HCT116 (cell line): ENCODE measurements at regions not wholly inside any gene's neighbourhood (a gene's known extent, or its start where the extent isn't known, plus 50 kb on each side); places are given as distances from the start of the nearest gene placed in this dataset.

ENCODE experiments used
- ATAC-seq: fragments of 200-7000 bp; cut with Tn5 transposase; 2 replicates; pipeline ENCODE4 v1.9.1; 2020; ENCODE audit warnings: mild to moderate bottlenecking, moderate library complexity
- BruUV-seq: library from RNA; stranded (reverse); fragments of 400-500 nt; replicated peaks from 2 replicates; lab custom pipeline; 2021; lab: Mats Ljungman, UMichigan
- CTCF ChIA-PET: fragments of 300-600 bp; sonication (Branson Sonifier 250); formaldehyde crosslinking; loops from one replicate; lab custom pipeline; 2021; ENCODE audit warnings: antibody characterized with exemption; lab: Charles Lee
- POLR2A ChIA-PET: fragments of 300-600, 350-600 bp; sonication (Branson Sonifier 250); formaldehyde crosslinking; loops from one replicate; lab custom pipeline; 2021; ENCODE audit warnings: antibody characterized with exemption; lab: Charles Lee
- RAD21 ChIA-PET, 2 experiments: fragments of 300-600 bp; sonication (Branson Sonifier 250); formaldehyde crosslinking; loops; one replicate each; lab custom pipeline; 2023; ENCODE audit warnings: low total read pairs in 2 of 2; ENCODE audit not compliant: uncharacterized antibody in 2 of 2, unreplicated experiment in 2 of 2, low non-redundant PET in 1 of 2; lab: Charles Lee
- DNase-seq: peaks from one replicate; pipeline ENCODE4 v3.0.0-alpha.2; 2010; ENCODE audit warnings: low read depth, low spot score
- H2AFZ ChIP-seq: fragments of 200-600 bp; shearing (Covaris generic), sonication (generic); 2 replicates; pipeline ENCODE4 v1.6.1; 2017; ENCODE audit warnings: low read depth, mixed run types, mixed read lengths, antibody characterized with exemption, low read length; ENCODE audit not compliant: poor library complexity, severe bottlenecking
- H3K27ac ChIP-seq: 2 replicates; pipeline ENCODE4 v1.5.1; 2012; ENCODE audit warnings: low read depth, low read length
- H3K27me3 ChIP-seq: fragments of 200-600 bp; sonication (generic); 2 replicates; pipeline ENCODE4 v1.6.1; 2016; ENCODE audit warnings: mixed run types, low read length, mixed read lengths; ENCODE audit not compliant: insufficient read depth
- H3K36me3 ChIP-seq, 2 experiments: fragments of 200-500 bp in 1 of 2; fragments of 200-600 bp in 1 of 2; sonication (Bioruptor generic) in 1 of 2; sonication (generic) in 1 of 2; 2 replicates each; pipeline versions ENCODE4 v1.5.1 to v1.6.1; 2014 to 2016; ENCODE audit warnings: low read length in 2 of 2, inconsistent platforms in 1 of 2, mixed read lengths in 1 of 2, mixed run types in 1 of 2; ENCODE audit not compliant: insufficient read depth in 2 of 2, control insufficient read depth in 1 of 2
- H3K4me1 ChIP-seq, 2 experiments: fragments of 200-600 bp in 1 of 2; sonication (generic) in 1 of 2; 2 replicates each; pipeline versions ENCODE4 v1.5.1 to v1.6.1; 2012 to 2017; ENCODE audit warnings: low read length in 2 of 2, inconsistent platforms in 1 of 2, mild to moderate bottlenecking in 1 of 2, mixed read lengths in 1 of 2, mixed run types in 1 of 2, moderate library complexity in 1 of 2; ENCODE audit not compliant: insufficient read depth in 2 of 2, control insufficient read depth in 1 of 2
- H3K4me2 ChIP-seq: fragments of 200-600 bp; sonication (generic); 2 replicates; pipeline ENCODE4 v1.6.1; 2017; ENCODE audit warnings: mixed run types, low read length, mixed read lengths
- H3K4me3 ChIP-seq, 2 experiments: fragments of 200-600 bp in 1 of 2; sonication (generic) in 1 of 2; replicated peaks in 1 of 2; 2 replicates each; pipeline ENCODE4 v1.5.1; 2011 to 2016; ENCODE audit warnings: low read length in 2 of 2, control low read depth in 1 of 2, low read depth in 1 of 2, mild to moderate bottlenecking in 1 of 2, mixed read lengths in 1 of 2, mixed run types in 1 of 2
- H3K79me2 ChIP-seq: fragments of 200-600 bp; sonication (generic); 2 replicates; pipeline ENCODE4 v1.6.1; 2017; ENCODE audit warnings: mild to moderate bottlenecking, mixed run types, low read length, moderate library complexity, mixed read lengths; ENCODE audit not compliant: insufficient read depth
- H3K9ac ChIP-seq: fragments of 200-600 bp; sonication (generic); 2 replicates; pipeline ENCODE4 v1.6.1; 2016; ENCODE audit warnings: low read length, mixed read lengths
- H3K9me2 ChIP-seq: fragments of 200-600 bp; sonication (generic), shearing (Covaris generic); 2 replicates; pipeline ENCODE4 v1.6.1; 2017; ENCODE audit warnings: mixed run types, mild to moderate bottlenecking, moderate library complexity; ENCODE audit not compliant: insufficient read depth
- H3K9me3 ChIP-seq, 2 experiments: fragments of 200-500 bp in 1 of 2; fragments of 200-600 bp in 1 of 2; sonication (Bioruptor generic) in 1 of 2; sonication (generic) in 1 of 2; 2 replicates each; pipeline ENCODE4 v1.6.1; 2014 to 2017; ENCODE audit warnings: low read length in 2 of 2, mixed read lengths in 2 of 2, inconsistent platforms in 1 of 2, low read depth in 1 of 2, mild to moderate bottlenecking in 1 of 2, mixed run types in 1 of 2, moderate library complexity in 1 of 2; ENCODE audit not compliant: control insufficient read depth in 1 of 2, insufficient read depth in 1 of 2
- H4K20me1 ChIP-seq: fragments of 200-600 bp; sonication (generic), shearing (Covaris generic); 2 replicates; pipeline ENCODE4 v1.6.1; 2017; ENCODE audit warnings: mixed run types, mild to moderate bottlenecking, moderate library complexity; ENCODE audit not compliant: insufficient read depth
- ATF3 ChIP-seq: IDR thresholded peaks from 2 replicates; pipeline ENCODE4 v1.6.1; 2012
- CEBPB ChIP-seq: IDR thresholded peaks from 2 replicates; pipeline ENCODE4 v1.6.1; 2012; ENCODE audit warnings: low read depth
- ELF1 ChIP-seq: IDR thresholded peaks from 2 replicates; pipeline ENCODE4 v1.6.1; 2012; ENCODE audit warnings: low read depth, borderline replicate concordance
- EZH2 ChIP-seq: fragments of 200-600 bp; sonication (generic); IDR thresholded peaks from 2 replicates; pipeline ENCODE4 v1.6.1; 2017; ENCODE audit warnings: antibody characterized with exemption, mixed run types
- EZH2phosphoT487 ChIP-seq: fragments of 200-600 bp; IDR thresholded peaks from 2 replicates; pipeline ENCODE4 v1.6.1; 2018; ENCODE audit warnings: antibody characterized with exemption, borderline replicate concordance
- FOSL1 ChIP-seq: IDR thresholded peaks from 2 replicates; pipeline ENCODE4 v1.6.1; 2012; ENCODE audit warnings: low read depth
- JUND ChIP-seq: IDR thresholded peaks from 2 replicates; pipeline ENCODE4 v1.6.1; 2012
- REST ChIP-seq: IDR thresholded peaks from 2 replicates; pipeline ENCODE4 v1.6.1; 2012; ENCODE audit warnings: low read depth
- SIN3A ChIP-seq: IDR thresholded peaks from 2 replicates; pipeline ENCODE4 v1.6.1; 2012; ENCODE audit warnings: low read depth
- YY1 ChIP-seq: IDR thresholded peaks from 2 replicates; pipeline ENCODE4 v1.6.1; 2011; ENCODE audit warnings: low read length, low read depth, moderate library complexity, mild to moderate bottlenecking; ENCODE audit not compliant: insufficient replicate concordance; ENCODE audit errors: extremely low read depth
- ZBTB33 ChIP-seq: IDR thresholded peaks from 2 replicates; pipeline ENCODE4 v1.6.1; 2011; ENCODE audit warnings: mild to moderate bottlenecking, low read length, moderate library complexity; ENCODE audit not compliant: insufficient replicate concordance; ENCODE audit errors: extremely low read depth
- ZFX ChIP-seq: fragments of 450-650 bp; IDR thresholded peaks from 2 replicates; pipeline ENCODE4 v1.6.1; 2017
- ZNF274 ChIP-seq: fragments of 200-500 bp; sonication (Bioruptor generic); IDR thresholded peaks from 2 replicates; pipeline ENCODE4 v1.6.1; 2014; ENCODE audit warnings: mild to moderate bottlenecking, low read depth, low read length, inconsistent platforms
- intact Hi-C: fragments of 100-400 bp; cut with micrococcal nuclease; formaldehyde crosslinking; loops from 2 replicates; pipeline ENCODE4 v1.10.0; 2022

- RAD21 ChIA-PET, result no interaction called here
- BruUV-seq, result no TSS peak
- H3K27ac ChIP-seq, result no peak overlapping the region
Measured at GRCh38 chr3:107100137-107100536, 277.1 kb upstream of the CCDC54 start.

More at GRCh38 chr3:107100137-107100536, 277.1 kb upstream of the CCDC54 start:
- no peak overlapping the region for H2AFZ ChIP-seq
- no peaks in the 10 kb centered on the region for H3K27me3 ChIP-seq
- H3K4me3 ChIP-seq, result no peak overlapping the region
- H3K9me3 ChIP-seq, result no peaks in the 10 kb centered on the region
- intact Hi-C loops, result no loop called here
- no peaks in the 10 kb centered on the region for H3K9me2 ChIP-seq
- no peak overlapping the region for H3K4me2 ChIP-seq
- CTCF ChIA-PET, result interaction anchor here (1.3 kb wide), 1 partner anchor 18 kb away, joined by 3 read pairs; no protein-coding TSS in a partner anchor
- H3K9ac ChIP-seq, result no peak overlapping the region
- H3K4me1 ChIP-seq, result no peaks in the 10 kb centered on the region
- no peaks in the 10 kb centered on the region for H3K79me2 ChIP-seq
- H3K36me3 ChIP-seq, result no peaks in the 10 kb centered on the region
- TF ChIP-seq ZFX (no peak), ATF3 (no peak), ZNF274 (no peak), EZH2 (no peak), SIN3A (no peak), FOSL1 (no peak), ELF1 (no peak), ZBTB33 (no peak), YY1 (no peak), CEBPB (no peak), EZH2phosphoT487 (no peak), JUND (no peak), REST (no peak)
- H4K20me1 ChIP-seq, result no peaks in the 10 kb centered on the region
- POLR2A ChIA-PET, result no interaction called here
- ATAC-seq (no peak), DNase-seq (no peak)
